H9 (cell line): ENCODE measurements at regions not wholly inside any gene's neighbourhood (a gene's known extent, or its start where the extent isn't known, plus 50 kb on each side); places are given as distances from the start of the nearest gene placed in this dataset.

Experiments used
- DNase-seq: peaks from one replicate; pipeline ENCODE4 v3.0.0-alpha.2; 2017
- H2AFZ ChIP-seq: one replicate; pipeline ENCODE4 v1.6.1; 2013; ENCODE audit warnings: mild to moderate bottlenecking, low read length, control low read depth, moderate library complexity
- H2AK5ac ChIP-seq: 2 replicates; pipeline ENCODE4 v1.6.1; 2013; ENCODE audit warnings: low read length, control low read depth, mixed read lengths; ENCODE audit not compliant: insufficient read length
- H2BK120ac ChIP-seq: one replicate; pipeline ENCODE4 v1.6.1; 2013; ENCODE audit warnings: low read depth, mild to moderate bottlenecking, low read length, control low read depth, inconsistent platforms; ENCODE audit not compliant: poor library complexity, severe bottlenecking
- H2BK12ac ChIP-seq: 2 replicates; pipeline ENCODE4 v1.6.1; 2013; ENCODE audit warnings: low read length, control low read depth, mixed read lengths, low read depth; ENCODE audit not compliant: insufficient read length
- H2BK15ac ChIP-seq: 2 replicates; pipeline ENCODE4 v1.6.1; 2013; ENCODE audit warnings: low read depth, low read length, control low read depth
- H2BK20ac ChIP-seq: one replicate; pipeline ENCODE4 v1.6.1; 2013; ENCODE audit warnings: low read depth, mild to moderate bottlenecking, low read length, control low read depth, inconsistent platforms; ENCODE audit not compliant: poor library complexity, severe bottlenecking
- H2BK5ac ChIP-seq: 2 replicates; pipeline ENCODE4 v1.6.1; 2013; ENCODE audit warnings: low read length, control low read depth, mixed read lengths; ENCODE audit not compliant: insufficient read length
- H3K14ac ChIP-seq: 2 replicates; pipeline ENCODE4 v1.6.1; 2013; ENCODE audit warnings: low read length, control low read depth; ENCODE audit not compliant: insufficient read depth
- H3K18ac ChIP-seq: 2 replicates; pipeline ENCODE4 v1.6.1; 2013; ENCODE audit warnings: low read depth, mild to moderate bottlenecking, mixed read lengths, low read length, control low read depth; ENCODE audit not compliant: insufficient read length
- H3K23ac ChIP-seq: 2 replicates; pipeline ENCODE4 v1.6.1; 2013; ENCODE audit warnings: low read length, control low read depth, mixed read lengths, low read depth; ENCODE audit not compliant: insufficient read length
- H3K23me2 ChIP-seq: 2 replicates; pipeline ENCODE4 v1.6.1; 2013; ENCODE audit warnings: low read depth, mild to moderate bottlenecking, mixed read lengths, low read length, control low read depth; ENCODE audit not compliant: insufficient read length, poor library complexity, severe bottlenecking
- H3K27ac ChIP-seq: 2 replicates; pipeline ENCODE4 v1.5.1; 2013; ENCODE audit warnings: low read length, control low read depth, mixed read lengths, low read depth; ENCODE audit not compliant: insufficient read length
- H3K27me3 ChIP-seq: 2 replicates; pipeline ENCODE4 v1.6.1; 2013; ENCODE audit warnings: low read length, control low read depth, inconsistent platforms; ENCODE audit not compliant: insufficient read depth
- H3K4ac ChIP-seq: 2 replicates; pipeline ENCODE4 v1.6.1; 2013; ENCODE audit warnings: low read depth, mild to moderate bottlenecking, control low read depth, inconsistent platforms, low read length, moderate library complexity
- H3K4me1 ChIP-seq: 2 replicates; pipeline ENCODE4 v1.6.1; 2013; ENCODE audit warnings: low read length, control low read depth, inconsistent platforms; ENCODE audit not compliant: insufficient read depth
- H3K4me2 ChIP-seq: 2 replicates; pipeline ENCODE4 v1.6.1; 2013; ENCODE audit warnings: low read length, control low read depth, mixed read lengths; ENCODE audit not compliant: insufficient read length, insufficient read depth
- H3K56ac ChIP-seq: 2 replicates; pipeline ENCODE4 v1.6.1; 2013; ENCODE audit warnings: low read depth, mild to moderate bottlenecking, mixed read lengths, low read length, control low read depth; ENCODE audit not compliant: insufficient read length
- H3K79me1 ChIP-seq: 2 replicates; pipeline ENCODE4 v1.6.1; 2013; ENCODE audit warnings: low read depth, mild to moderate bottlenecking, moderate library complexity, low read length, control low read depth, inconsistent platforms; ENCODE audit not compliant: insufficient read depth, poor library complexity, severe bottlenecking
- H3K79me2 ChIP-seq: 2 replicates; pipeline ENCODE4 v1.6.1; 2013; ENCODE audit warnings: low read length, control low read depth, inconsistent platforms; ENCODE audit not compliant: insufficient read depth
- H3K9ac ChIP-seq: 2 replicates; pipeline ENCODE4 v1.6.1; 2013; ENCODE audit warnings: low read length, control low read depth, mixed read lengths; ENCODE audit not compliant: insufficient read length; ENCODE audit errors: extremely low read depth
- H3K9me3 ChIP-seq: one replicate; pipeline ENCODE4 v1.6.1; 2013; ENCODE audit warnings: low read depth, low read length, inconsistent platforms; ENCODE audit not compliant: control insufficient read depth
- H3T11ph ChIP-seq: one replicate; pipeline ENCODE4 v1.6.1; 2013; ENCODE audit warnings: mild to moderate bottlenecking, low read length, control low read depth, inconsistent platforms
- H4K20me1 ChIP-seq: one replicate; pipeline ENCODE4 v1.6.1; 2013; ENCODE audit not compliant: control insufficient read depth, insufficient read length, insufficient read depth
- H4K5ac ChIP-seq: 2 replicates; pipeline ENCODE4 v1.6.1; 2013; ENCODE audit warnings: low read depth, mild to moderate bottlenecking, mixed read lengths, low read length, control low read depth; ENCODE audit not compliant: insufficient read length
- H4K8ac ChIP-seq: replicated peaks from 2 replicates; pipeline ENCODE4 v1.6.1; 2013; ENCODE audit warnings: low read length, control low read depth, mixed read lengths, low read depth; ENCODE audit not compliant: insufficient read length
- H4K91ac ChIP-seq: 2 replicates; pipeline ENCODE4 v1.6.1; 2013; ENCODE audit warnings: low read depth, mild to moderate bottlenecking, moderate library complexity, mixed read lengths, low read length, control low read depth; ENCODE audit not compliant: insufficient read length
- H3K27ac Mint-ChIP-seq, 3 experiments: 2 replicates in 2 of 3; 3 replicates in 1 of 3; pipeline ENCODE4 v1.8.0; 2020 to 2021; ENCODE audit warnings: mixed read lengths in 3 of 3, mild to moderate bottlenecking in 1 of 3, moderate library complexity in 1 of 3
- H3K27me3 Mint-ChIP-seq: 2 replicates; pipeline ENCODE4 v1.8.0; 2021; ENCODE audit warnings: low read depth, mild to moderate bottlenecking, moderate library complexity, mixed read lengths
- H3K36me3 Mint-ChIP-seq, 3 experiments: 2 replicates in 2 of 3; 3 replicates in 1 of 3; pipeline ENCODE4 v1.8.0; 2020 to 2021; ENCODE audit warnings: low read depth in 3 of 3, mixed read lengths in 3 of 3; ENCODE audit not compliant: insufficient read depth in 1 of 3
- H3K4me1 Mint-ChIP-seq, 2 experiments: 2 replicates each; pipeline ENCODE4 v1.8.0; 2020; ENCODE audit warnings: mixed read lengths in 2 of 2
- H3K4me3 Mint-ChIP-seq, 2 experiments: 2 replicates in 1 of 2; 3 replicates in 1 of 2; pipeline ENCODE4 v1.8.0; 2020 to 2021; ENCODE audit warnings: mild to moderate bottlenecking in 2 of 2, mixed read lengths in 2 of 2, moderate library complexity in 1 of 2
- H3K9me3 Mint-ChIP-seq, 2 experiments: 2 replicates in 1 of 2; 3 replicates in 1 of 2; pipeline ENCODE4 v1.8.0; 2020; ENCODE audit warnings: mild to moderate bottlenecking in 2 of 2, mixed read lengths in 2 of 2, moderate library complexity in 1 of 2
- WGBS: extraction: QIAGEN DNeasy Blood & Tissue Kit; methylation state at CpG from one replicate; pipeline ENCODE4 v1.1.7; 2013; ENCODE audit warnings: missing lambda C conversion rate, low lambda C conversion rate, mixed read lengths; ENCODE audit not compliant: insufficient read length; ENCODE audit errors: extremely low coverage; 5-methylcytosine and 5-hydroxymethylcytosine counted together
- TF ChIP-seq, protein P1 (sequence below): fragments of 200-600 bp; sonication (generic); conservative IDR thresholded peaks from 3 replicates; pipeline ENCODE4 v1.8.0; 2021; ENCODE audit warnings: antibody characterized with exemption, mild to moderate bottlenecking

DNA sequence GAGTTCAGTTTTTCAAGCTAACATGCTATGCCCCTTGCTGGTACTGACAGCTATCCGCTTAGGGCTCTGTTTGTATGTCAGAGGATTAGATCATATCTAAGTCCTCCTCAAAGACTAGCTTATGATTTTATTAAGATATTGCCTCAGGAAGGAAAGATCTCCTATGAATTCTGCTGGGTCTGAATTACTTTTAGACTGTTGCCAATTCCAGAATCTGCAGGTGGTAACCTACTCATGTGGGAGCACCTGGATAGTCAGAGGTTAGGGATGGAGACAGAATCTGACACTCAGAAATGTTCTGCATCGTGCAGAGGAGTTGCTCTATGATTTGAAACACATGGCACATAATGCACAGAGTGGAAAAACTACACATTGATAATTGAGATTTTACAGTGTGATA, 843.4 kb downstream of the SLC6A15 start:
- H3K27me3 Mint-ChIP-seq = no peaks in the 10 kb centered on the region
- H3K14ac ChIP-seq = no peak overlapping the region
- no peak overlapping the region for H2AFZ ChIP-seq
- H3K23ac ChIP-seq = no peak overlapping the region
- no peak overlapping the region for H3K9ac ChIP-seq
- no peak overlapping the region for H2BK15ac ChIP-seq
- H3K18ac ChIP-seq = no peak overlapping the region
- H3K4me1 ChIP-seq = no peaks in the 10 kb centered on the region
- H3K4me1 Mint-ChIP-seq = no peaks in the 10 kb centered on the region
- no peaks in the 10 kb centered on the region for H3K23me2 ChIP-seq
- no peak overlapping the region for H3K4me2 ChIP-seq
- H2BK5ac ChIP-seq = no peak overlapping the region
- H3K36me3 Mint-ChIP-seq = no peaks in the 10 kb centered on the region
- H3K9me3 ChIP-seq = no peaks in the 10 kb centered on the region
- no peak overlapping the region for H3T11ph ChIP-seq
- DNase-seq = no peak
- no CpG with 5 or more reads among the region's 2 CpGs for WGBS
- H4K91ac ChIP-seq = no peak overlapping the region
- no peak overlapping the region for H2BK120ac ChIP-seq
- no peaks in the 10 kb centered on the region; a peak in 1 of 5 replicates for H3K9me3 Mint-ChIP-seq
- H3K79me1 ChIP-seq = no peaks in the 10 kb centered on the region
- H3K27ac ChIP-seq = no peak overlapping the region
- no peaks in the 10 kb centered on the region for H3K27me3 ChIP-seq
- no peaks in the 10 kb centered on the region for H3K79me2 ChIP-seq
- H2BK12ac ChIP-seq = no peak overlapping the region
- H4K5ac ChIP-seq = no peak overlapping the region
- no peak overlapping the region for H2AK5ac ChIP-seq
- H3K27ac Mint-ChIP-seq = no peak overlapping the region
- H4K20me1 ChIP-seq = no peaks in the 10 kb centered on the region
- no peak overlapping the region for H3K56ac ChIP-seq
- no peak overlapping the region for H3K4me3 Mint-ChIP-seq
- TF ChIP-seq, protein P1, sequence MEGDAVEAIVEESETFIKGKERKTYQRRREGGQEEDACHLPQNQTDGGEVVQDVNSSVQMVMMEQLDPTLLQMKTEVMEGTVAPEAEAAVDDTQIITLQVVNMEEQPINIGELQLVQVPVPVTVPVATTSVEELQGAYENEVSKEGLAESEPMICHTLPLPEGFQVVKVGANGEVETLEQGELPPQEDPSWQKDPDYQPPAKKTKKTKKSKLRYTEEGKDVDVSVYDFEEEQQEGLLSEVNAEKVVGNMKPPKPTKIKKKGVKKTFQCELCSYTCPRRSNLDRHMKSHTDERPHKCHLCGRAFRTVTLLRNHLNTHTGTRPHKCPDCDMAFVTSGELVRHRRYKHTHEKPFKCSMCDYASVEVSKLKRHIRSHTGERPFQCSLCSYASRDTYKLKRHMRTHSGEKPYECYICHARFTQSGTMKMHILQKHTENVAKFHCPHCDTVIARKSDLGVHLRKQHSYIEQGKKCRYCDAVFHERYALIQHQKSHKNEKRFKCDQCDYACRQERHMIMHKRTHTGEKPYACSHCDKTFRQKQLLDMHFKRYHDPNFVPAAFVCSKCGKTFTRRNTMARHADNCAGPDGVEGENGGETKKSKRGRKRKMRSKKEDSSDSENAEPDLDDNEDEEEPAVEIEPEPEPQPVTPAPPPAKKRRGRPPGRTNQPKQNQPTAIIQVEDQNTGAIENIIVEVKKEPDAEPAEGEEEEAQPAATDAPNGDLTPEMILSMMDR = no peak
- H4K8ac ChIP-seq = no peak overlapping the region
- H2BK20ac ChIP-seq = no peak overlapping the region
- no peak overlapping the region for H3K4ac ChIP-seq
